ENCODE measurements at regions not wholly inside any gene's neighbourhood (a gene's known extent, or its start where the extent isn't known, plus 50 kb on each side); places are given as distances from the start of the nearest gene placed in this dataset.

GRCh38 chr1:106584107-106584506 lies 472.4 kb upstream of the PRMT6 start:
- no peak for TF ChIP-seq FOXP2 (optimal IDR thresholded peaks at IDR 0.05; ENCODE audit: borderline replicate concordance, extremely low read depth, extremely low read length, insufficient read depth)
- TF ChIP-seq POLR2AphosphoS5 (IDR thresholded peaks at IDR 0.05; ENCODE audit: low read depth, low read length) = no peak
- TF ChIP-seq REST (IDR thresholded peaks at IDR 0.05; ENCODE audit: insufficient read depth in 1 of 2, low read depth in 2 of 2, low read length in 2 of 2) = no peak
- no peak for TF ChIP-seq SIN3A (IDR thresholded peaks at IDR 0.05; ENCODE audit: borderline replicate concordance, insufficient read depth, low read length)
